OCI-LY7 (cell line): ENCODE measurements at regions not wholly inside any gene's neighbourhood (a gene's known extent, or its start where the extent isn't known, plus 50 kb on each side); places are given as distances from the start of the nearest gene placed in this dataset.

ENCODE experiments used
- BruUV-seq: library from RNA; stranded (reverse); fragments of 400-500 nt; replicated peaks from 2 replicates; lab custom pipeline; 2021; lab: Mats Ljungman, UMichigan
- CTCF ChIA-PET: fragments of 300-600 bp; sonication (Branson Sonifier 250); formaldehyde crosslinking; loops from one replicate; lab custom pipeline; 2022; ENCODE audit warnings: antibody characterized with exemption; ENCODE audit not compliant: unreplicated experiment; lab: Charles Lee
- POLR2A ChIA-PET: fragments of 300-600 bp; sonication (Branson Sonifier 250); formaldehyde crosslinking; loops from one replicate; lab custom pipeline; 2022; ENCODE audit warnings: antibody characterized with exemption; lab: Charles Lee
- DNase-seq: peaks from one replicate; pipeline ENCODE4 v3.0.0-alpha.2; 2015; ENCODE audit warnings: low spot score
- H2AFZ ChIP-seq: fragments of 200-600 bp; sonication (generic), shearing (Covaris generic); 2 replicates; pipeline ENCODE4 v1.6.1; 2014; ENCODE audit warnings: mild to moderate bottlenecking, antibody characterized with exemption, low read length, moderate library complexity
- H3K27ac ChIP-seq: fragments of 200-600 bp; sonication (generic); 2 replicates; pipeline ENCODE4 v1.5.1; 2014; ENCODE audit warnings: mixed run types, low read depth, mild to moderate bottlenecking, moderate library complexity, low read length, inconsistent platforms; ENCODE audit not compliant: poor library complexity, severe bottlenecking
- H3K36me3 ChIP-seq: fragments of 200-600 bp; sonication (generic); 2 replicates; pipeline ENCODE4 v1.6.1; 2014; ENCODE audit warnings: mild to moderate bottlenecking, antibody characterized with exemption, low read length, moderate library complexity, mixed read lengths; ENCODE audit not compliant: insufficient read depth
- H3K4me1 ChIP-seq: fragments of 200-600 bp; sonication (generic); 2 replicates; pipeline ENCODE4 v1.5.1; 2014; ENCODE audit warnings: mild to moderate bottlenecking, low read length; ENCODE audit not compliant: insufficient read depth, poor library complexity, severe bottlenecking
- H3K4me2 ChIP-seq: fragments of 200-600 bp; sonication (generic); 2 replicates; pipeline ENCODE4 v1.6.1; 2014; ENCODE audit warnings: mild to moderate bottlenecking, low read length
- H3K4me3 ChIP-seq: fragments of 200-600 bp; sonication (generic); 2 replicates; pipeline ENCODE4 v1.5.1; 2014; ENCODE audit warnings: mild to moderate bottlenecking, low read depth, low read length; ENCODE audit not compliant: poor library complexity, severe bottlenecking
- H3K79me2 ChIP-seq: fragments of 200-600 bp; sonication (generic); 2 replicates; pipeline ENCODE4 v1.6.1; 2016; ENCODE audit warnings: low read depth, mild to moderate bottlenecking, low read length, moderate library complexity, mixed read lengths; ENCODE audit not compliant: insufficient read depth
- H3K9me2 ChIP-seq: fragments of 200-600 bp; sonication (generic); 2 replicates; pipeline ENCODE4 v1.6.1; 2016; ENCODE audit warnings: mild to moderate bottlenecking, low read length, mixed read lengths; ENCODE audit not compliant: insufficient read depth
- H3K9me3 ChIP-seq: fragments of 200-600 bp; sonication (generic); 2 replicates; pipeline ENCODE4 v1.6.1; 2014; ENCODE audit warnings: mild to moderate bottlenecking, mixed run types, low read length, mixed read lengths
- H4K20me1 ChIP-seq: fragments of 200-600 bp; sonication (generic); 2 replicates; pipeline ENCODE4 v1.6.1; 2014; ENCODE audit warnings: mild to moderate bottlenecking, antibody characterized with exemption, low read length, moderate library complexity, mixed read lengths; ENCODE audit not compliant: insufficient read depth
- CTCF ChIP-seq: fragments of 200-600 bp; sonication (generic); conservative IDR thresholded peaks from 2 replicates; pipeline ENCODE4 v1.5.1; 2014; ENCODE audit warnings: mild to moderate bottlenecking, antibody characterized with exemption, low read length, moderate library complexity, mixed read lengths
- EZH2phosphoT487 ChIP-seq: fragments of 200-600 bp; sonication (generic); IDR thresholded peaks from 2 replicates; pipeline ENCODE4 v1.6.1; 2018; ENCODE audit warnings: low read depth, borderline replicate concordance, mild to moderate bottlenecking, mixed run types, antibody characterized with exemption, low read length, moderate library complexity, mixed read lengths
- intact Hi-C: fragments of 100-400 bp; cut with micrococcal nuclease; formaldehyde crosslinking; loops from one replicate; pipeline ENCODE4 v1.10.0; 2022; ENCODE audit not compliant: unreplicated experiment

- no peak for TF ChIP-seq CTCF
- TF ChIP-seq EZH2phosphoT487, result no peak
- POLR2A ChIA-PET, result no interaction called here
These were observed 280.4 kb downstream of the MTERF1 start for GRCh38 chr7:91600112-91600511.

GRCh38 chr7:91603707-91604106, 276.8 kb downstream of the MTERF1 start:
- no peak for TF ChIP-seq EZH2phosphoT487
- TF ChIP-seq CTCF, result no peak
- Histone ChIP-seq H3K4me1 (no peaks in the 10 kb centered on the region), H2AFZ (no peak overlapping the region), H3K9me3 (no peaks in the 10 kb centered on the region), H3K4me3 (no peak overlapping the region), H3K4me2 (no peak overlapping the region), H3K9me2 (no peaks in the 10 kb centered on the region), H3K27ac (no peak overlapping the region), H3K79me2 (no peaks in the 10 kb centered on the region), H4K20me1 (no peaks in the 10 kb centered on the region), H3K36me3 (no peaks in the 10 kb centered on the region)
- CTCF ChIA-PET, result no interaction called here
- BruUV-seq, result no TSS peak
- POLR2A ChIA-PET, result no interaction called here
- intact Hi-C loops, result no loop called here
- DNase-seq, result no peak

More at GRCh38 chr7:91600112-91600511, 280.4 kb downstream of the MTERF1 start:
- H3K9me3 ChIP-seq, result no peaks in the 10 kb centered on the region
- no TSS peak for BruUV-seq
- H3K9me2 ChIP-seq, result no peaks in the 10 kb centered on the region
- no peaks in the 10 kb centered on the region for H3K4me1 ChIP-seq
- DNase-seq, result no peak
- no peaks in the 10 kb centered on the region for H3K79me2 ChIP-seq
- no peak overlapping the region for H3K4me3 ChIP-seq
- no peak overlapping the region for H3K27ac ChIP-seq
- no peaks in the 10 kb centered on the region for H3K36me3 ChIP-seq
- intact Hi-C loops, result no loop called here
- H2AFZ ChIP-seq, result no peak overlapping the region
- no peaks in the 10 kb centered on the region for H4K20me1 ChIP-seq
- no peak overlapping the region for H3K4me2 ChIP-seq
- CTCF ChIA-PET, result no interaction called here

GRCh38 chr7:91608606-91609005, 271.9 kb downstream of the MTERF1 start:
- no peaks in the 10 kb centered on the region for H3K36me3 ChIP-seq
- H3K9me3 ChIP-seq, result no peaks in the 10 kb centered on the region
- intact Hi-C loops, result no loop called here
- ChIA-PET POLR2A (no interaction called here), CTCF (no interaction called here)
- H3K27ac ChIP-seq, result no peak overlapping the region
- no peak overlapping the region for H3K4me2 ChIP-seq
- no peak overlapping the region for H3K4me3 ChIP-seq
- no peak for TF ChIP-seq EZH2phosphoT487
- no peak for TF ChIP-seq CTCF
- H3K79me2 ChIP-seq, result no peaks in the 10 kb centered on the region
- H3K4me1 ChIP-seq, result no peaks in the 10 kb centered on the region
- no peaks in the 10 kb centered on the region for H4K20me1 ChIP-seq
- no peak overlapping the region for H2AFZ ChIP-seq
- BruUV-seq, result no TSS peak
- no peak for DNase-seq
- H3K9me2 ChIP-seq, result no peaks in the 10 kb centered on the region
